K562 (cell line): ENCODE measurements at regions not wholly inside any gene's neighbourhood (a gene's known extent, or its start where the extent isn't known, plus 50 kb on each side); places are given as distances from the start of the nearest gene placed in this dataset.

Source experiments
- NFATC3 ChIP-seq: fragments of 450-650 bp; IDR thresholded peaks from 2 replicates; pipeline ENCODE4 v1.6.1; 2017; ENCODE audit warnings: mild to moderate bottlenecking
- PHB2 ChIP-seq: fragments of 450-650 bp; IDR thresholded peaks from 2 replicates; pipeline ENCODE4 v1.6.1; 2017; ENCODE audit warnings: low read depth
- SAFB2 ChIP-seq: fragments of 200-400 bp; formaldehyde crosslinking; IDR thresholded peaks from 2 replicates; pipeline ENCODE4 v1.6.1; 2018; ENCODE audit warnings: borderline replicate concordance, low read length, low read depth, moderate library complexity; ENCODE audit not compliant: severe bottlenecking
- SMAD4 ChIP-seq: fragments of 250-450 bp; sonication (Bioruptor Pico); conservative IDR thresholded peaks from 2 replicates; pipeline ENCODE4 v1.8.0; 2021; ENCODE audit warnings: inconsistent platforms, mild to moderate bottlenecking, moderate library complexity
- XRCC3 ChIP-seq: fragments of 450-650 bp; IDR thresholded peaks from 2 replicates; pipeline ENCODE4 v1.6.1; 2017; ENCODE audit warnings: mild to moderate bottlenecking, moderate library complexity
- ZBTB17 ChIP-seq: fragments of 450-650 bp; formaldehyde crosslinking; IDR thresholded peaks from 2 replicates; pipeline ENCODE4 v1.4.0; 2020; ENCODE audit warnings: mild to moderate bottlenecking
- ZEB2 ChIP-seq: fragments of 450-650 bp; IDR thresholded peaks from 2 replicates; pipeline ENCODE4 v1.6.1; 2016
- ZNF12 ChIP-seq: sonication (generic); formaldehyde crosslinking; IDR thresholded peaks from 2 replicates; pipeline ENCODE4 v1.4.0; 2020; ENCODE audit warnings: mild to moderate bottlenecking, missing genetic modification reagents
- ZNF23 ChIP-seq: fragments of 250-450 bp; sonication (Bioruptor Pico); IDR thresholded peaks from 2 replicates; pipeline ENCODE4 v1.4.0; 2020; ENCODE audit warnings: mild to moderate bottlenecking
- ZNF431 ChIP-seq: sonication (generic); formaldehyde crosslinking; IDR thresholded peaks from 2 replicates; pipeline ENCODE4 v1.8.0; 2022; ENCODE audit warnings: mild to moderate bottlenecking, missing genetic modification reagents
- TF ChIP-seq, protein P1 (sequence below): fragments of 250-450 bp; sonication (Bioruptor Pico); IDR thresholded peaks from 2 replicates; pipeline ENCODE4 v1.8.0; 2022; ENCODE audit warnings: inconsistent platforms
- TF ChIP-seq, protein P2 (sequence below): fragments of 250-450 bp; sonication (Bioruptor Pico); IDR thresholded peaks from 2 replicates; pipeline ENCODE4 v1.8.0; 2022; ENCODE audit warnings: moderate library complexity, mild to moderate bottlenecking, inconsistent platforms

DNA sequence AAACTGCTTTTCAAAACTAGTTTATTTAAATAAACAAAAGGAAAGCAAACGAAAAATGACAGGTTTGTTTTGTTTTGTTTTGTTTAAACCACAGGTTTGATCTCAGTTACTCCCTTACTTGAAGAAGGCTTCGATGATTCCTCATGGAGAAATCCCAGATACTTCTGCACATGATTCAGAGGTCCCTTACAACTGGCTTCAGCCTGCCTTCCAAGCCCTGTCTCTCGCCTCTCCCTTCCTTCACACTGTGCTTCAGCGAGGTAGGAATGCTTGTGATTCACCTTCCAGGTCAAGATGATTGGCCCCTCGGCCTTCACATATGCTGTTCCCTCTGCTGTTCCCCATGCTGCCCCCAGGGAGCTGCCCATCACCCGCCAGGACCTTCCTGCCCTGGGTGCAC lies 104.1 kb upstream of the ITGA6 start (continued):
- TF ChIP-seq, protein P1, sequence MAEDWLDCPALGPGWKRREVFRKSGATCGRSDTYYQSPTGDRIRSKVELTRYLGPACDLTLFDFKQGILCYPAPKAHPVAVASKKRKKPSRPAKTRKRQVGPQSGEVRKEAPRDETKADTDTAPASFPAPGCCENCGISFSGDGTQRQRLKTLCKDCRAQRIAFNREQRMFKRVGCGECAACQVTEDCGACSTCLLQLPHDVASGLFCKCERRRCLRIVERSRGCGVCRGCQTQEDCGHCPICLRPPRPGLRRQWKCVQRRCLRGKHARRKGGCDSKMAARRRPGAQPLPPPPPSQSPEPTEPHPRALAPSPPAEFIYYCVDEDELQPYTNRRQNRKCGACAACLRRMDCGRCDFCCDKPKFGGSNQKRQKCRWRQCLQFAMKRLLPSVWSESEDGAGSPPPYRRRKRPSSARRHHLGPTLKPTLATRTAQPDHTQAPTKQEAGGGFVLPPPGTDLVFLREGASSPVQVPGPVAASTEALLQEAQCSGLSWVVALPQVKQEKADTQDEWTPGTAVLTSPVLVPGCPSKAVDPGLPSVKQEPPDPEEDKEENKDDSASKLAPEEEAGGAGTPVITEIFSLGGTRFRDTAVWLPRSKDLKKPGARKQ (CRISPR knock-in tag): no peak
- TF ChIP-seq SAFB2 (no peak), ZBTB17 (CRISPR knock-in tag) (no peak), ZEB2 (no peak), ZNF12 (CRISPR knock-in tag) (no peak), NFATC3 (no peak), SMAD4 (CRISPR knock-in tag) (no peak), PHB2 (no peak), ZNF431 (no peak), XRCC3 (no peak), ZNF23 (CRISPR knock-in tag) (no peak)
- TF ChIP-seq, protein P2, sequence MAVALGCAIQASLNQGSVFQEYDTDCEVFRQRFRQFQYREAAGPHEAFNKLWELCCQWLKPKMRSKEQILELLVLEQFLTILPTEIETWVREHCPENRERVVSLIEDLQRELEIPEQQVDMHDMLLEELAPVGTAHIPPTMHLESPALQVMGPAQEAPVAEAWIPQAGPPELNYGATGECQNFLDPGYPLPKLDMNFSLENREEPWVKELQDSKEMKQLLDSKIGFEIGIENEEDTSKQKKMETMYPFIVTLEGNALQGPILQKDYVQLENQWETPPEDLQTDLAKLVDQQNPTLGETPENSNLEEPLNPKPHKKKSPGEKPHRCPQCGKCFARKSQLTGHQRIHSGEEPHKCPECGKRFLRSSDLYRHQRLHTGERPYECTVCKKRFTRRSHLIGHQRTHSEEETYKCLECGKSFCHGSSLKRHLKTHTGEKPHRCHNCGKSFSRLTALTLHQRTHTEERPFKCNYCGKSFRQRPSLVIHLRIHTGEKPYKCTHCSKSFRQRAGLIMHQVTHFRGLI (CRISPR knock-in tag): no peak
